GM19397 (cell line): ENCODE measurements at regions not wholly inside any gene's neighbourhood (a gene's known extent, or its start where the extent isn't known, plus 50 kb on each side); places are given as distances from the start of the nearest gene placed in this dataset.
"Not testable (repeated sequence)": the region's sequence is repeated elsewhere in the genome, so short reads cannot be mapped to it uniquely, and the experiment has no call there.

ENCODE experiments used
- ATAC-seq: cut with Tn5 transposase; IDR thresholded peaks from one replicate; pipeline ENCODE4 v1.9.1; 2021; ENCODE audit warnings: mild to moderate bottlenecking, moderate library complexity; ENCODE audit not compliant: unreplicated experiment

- ATAC-seq: no peak
Observed at GRCh38 chr17:53101706-53102105, 721.0 kb upstream of the KIF2B start.

DNA sequence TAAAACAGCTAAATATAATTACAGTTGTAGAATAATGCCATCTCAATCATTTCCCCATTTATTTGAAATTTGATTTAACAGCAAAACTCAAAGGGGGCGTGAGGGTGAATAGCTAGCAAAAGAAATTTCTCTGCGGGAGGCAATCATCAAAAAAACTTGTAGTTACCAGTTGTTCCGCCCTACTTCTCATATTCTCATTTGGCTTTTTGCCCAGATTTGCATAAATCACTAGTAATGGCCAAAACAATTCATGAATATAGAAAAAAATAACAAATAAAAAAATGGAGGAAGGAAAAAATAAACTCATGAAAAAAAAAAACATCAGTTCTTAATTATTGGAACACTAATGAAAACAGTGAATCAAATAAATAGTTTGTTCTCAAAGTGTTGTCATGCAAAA is 722.6 kb upstream of the KIF2B start:
- no peak for ATAC-seq

DNA sequence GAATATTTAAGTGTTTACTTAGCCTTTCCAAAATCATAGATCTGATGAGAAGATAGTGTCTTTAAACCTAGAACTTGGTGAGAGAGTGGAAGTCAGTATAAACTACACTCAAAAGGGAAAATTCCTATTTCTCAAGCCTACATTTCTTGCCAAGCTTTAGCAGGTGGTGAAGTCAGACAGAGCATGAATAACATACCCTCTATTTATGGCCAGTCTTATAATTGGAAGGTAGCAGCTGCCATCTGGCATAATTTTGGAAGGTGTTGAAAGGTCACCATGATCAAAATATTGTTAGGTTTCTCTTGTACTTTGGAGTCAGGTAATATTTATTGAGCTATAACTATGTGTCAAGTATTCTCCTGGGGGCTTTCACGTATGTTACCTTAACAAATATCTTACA is 729.3 kb upstream of the KIF2B start:
- no peak for ATAC-seq

GRCh38 chr17:53092072-53092471 is 730.7 kb upstream of the KIF2B start:
- ATAC-seq: no peak

GRCh38 chr17:53090770-53091169 is 732.0 kb upstream of the KIF2B start:
- no peak for ATAC-seq

- ATAC-seq: no peak
Observed at GRCh38 chr17:53088481-53088880, 734.2 kb upstream of the KIF2B start.

GRCh38 chr17:53061446-53061845 is 761.3 kb upstream of the KIF2B start:
- ATAC-seq: no peak

GRCh38 chr17:53058031-53058430 is 764.7 kb upstream of the KIF2B start:
- ATAC-seq: no peak

- ATAC-seq: no peak
Observed at GRCh38 chr17:53046781-53047180, 775.9 kb upstream of the KIF2B start.

DNA sequence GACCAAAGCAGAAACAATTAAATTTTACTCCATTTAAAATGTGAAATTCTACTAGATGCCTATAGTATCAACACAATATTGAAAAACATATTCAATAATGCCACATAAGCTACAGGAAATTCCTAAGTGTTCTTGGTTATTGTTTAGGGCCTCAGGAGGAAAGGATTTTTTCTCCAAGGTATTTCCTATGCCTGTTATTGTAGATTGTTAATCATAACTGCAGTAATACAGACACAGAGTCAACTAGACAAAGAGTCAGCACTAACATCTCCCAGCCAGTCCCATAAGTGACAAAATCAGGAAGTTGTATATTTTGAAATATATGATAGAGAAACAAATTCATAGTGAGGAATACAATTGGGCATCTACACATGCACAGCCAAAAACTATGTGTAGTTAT is 782.7 kb upstream of the KIF2B start:
- no peak for ATAC-seq

GRCh38 chr17:53033297-53033696 is 789.4 kb upstream of the KIF2B start:
- no peak for ATAC-seq

DNA sequence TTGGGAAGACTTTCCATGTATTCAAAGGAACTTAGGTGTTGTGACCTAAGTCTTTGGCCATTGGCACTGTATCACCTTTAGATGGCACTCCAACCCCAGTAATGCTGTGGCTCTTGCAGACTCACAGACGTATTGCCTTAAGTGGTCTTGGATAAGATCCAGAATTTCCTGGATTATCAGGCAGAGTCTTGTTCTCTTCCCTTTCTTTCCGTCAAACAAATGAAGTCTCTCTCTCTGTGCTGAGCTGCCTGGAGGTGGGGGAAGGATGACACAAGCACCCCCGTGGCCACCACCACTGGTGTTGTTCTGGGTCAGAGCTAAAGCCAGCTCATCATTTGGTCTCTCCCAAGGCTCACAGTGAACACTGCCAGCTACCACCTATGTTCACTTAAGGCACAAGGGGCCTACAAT is 789.9 kb upstream of the KIF2B start:
- ATAC-seq: no peak

GRCh38 chr17:53017227-53017626 is 805.5 kb upstream of the KIF2B start:
- no peak for ATAC-seq

DNA sequence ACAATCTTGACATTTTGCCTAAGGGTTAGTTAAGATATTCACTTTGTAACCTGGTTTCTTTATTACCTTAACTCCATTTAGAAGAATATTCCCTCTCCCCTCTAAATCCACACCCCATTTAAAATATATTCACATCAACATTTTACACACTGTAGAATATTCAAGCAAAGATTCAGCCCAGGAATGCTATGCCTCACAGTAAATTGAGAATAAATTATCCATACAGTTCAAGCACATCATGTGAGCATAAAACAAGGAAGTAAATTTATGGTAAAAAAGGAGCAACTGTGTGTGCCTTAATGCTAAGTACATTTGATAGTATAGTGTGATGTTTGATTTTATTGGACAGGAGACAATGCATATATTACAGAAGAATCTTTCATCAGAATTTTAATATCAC is 806.6 kb upstream of the KIF2B start:
- no peak for ATAC-seq

- no peak for ATAC-seq
Observed at GRCh38 chr17:53012364-53012763, 810.4 kb upstream of the KIF2B start.

DNA sequence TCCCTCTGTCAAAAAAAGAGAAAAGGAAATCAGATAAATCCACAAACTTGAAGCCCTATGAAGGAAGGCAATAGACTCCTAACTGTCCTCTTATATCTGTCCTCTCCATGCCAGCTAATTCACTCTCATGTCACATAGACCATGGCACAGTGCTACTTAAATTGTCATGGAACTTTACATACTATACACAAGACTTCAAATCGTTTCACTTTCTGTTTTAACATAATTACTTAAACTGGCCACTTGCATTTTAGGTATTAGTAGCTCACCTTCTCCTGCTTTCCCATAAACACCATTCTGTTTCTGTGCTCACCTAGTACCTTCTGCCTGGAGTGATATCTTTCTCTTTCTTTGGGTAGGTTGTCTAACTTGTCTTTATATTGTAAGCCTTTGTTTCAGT is 816.7 kb upstream of the KIF2B start:
- no peak for ATAC-seq

DNA sequence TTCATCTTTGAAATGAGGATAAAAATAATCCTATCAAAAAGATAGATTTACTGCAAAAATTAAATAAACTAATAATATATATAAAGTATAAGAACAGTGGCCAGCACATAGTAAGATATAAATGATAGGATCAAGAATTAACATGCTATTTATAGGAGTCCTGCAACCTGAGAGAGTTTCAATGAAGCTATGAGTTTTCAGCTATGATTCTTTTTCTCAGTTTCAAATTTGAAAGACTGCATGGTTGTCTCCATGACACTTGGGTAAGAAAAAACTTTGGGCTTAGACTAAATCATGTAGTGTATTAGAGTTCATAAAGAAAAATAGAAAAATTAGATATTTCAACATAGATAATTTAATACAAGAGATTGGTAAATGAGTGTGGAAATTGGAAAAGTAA is 817.8 kb upstream of the KIF2B start:
- no peak for ATAC-seq

GRCh38 chr17:52995881-52996280 is 826.8 kb upstream of the KIF2B start:
- no peak for ATAC-seq

DNA sequence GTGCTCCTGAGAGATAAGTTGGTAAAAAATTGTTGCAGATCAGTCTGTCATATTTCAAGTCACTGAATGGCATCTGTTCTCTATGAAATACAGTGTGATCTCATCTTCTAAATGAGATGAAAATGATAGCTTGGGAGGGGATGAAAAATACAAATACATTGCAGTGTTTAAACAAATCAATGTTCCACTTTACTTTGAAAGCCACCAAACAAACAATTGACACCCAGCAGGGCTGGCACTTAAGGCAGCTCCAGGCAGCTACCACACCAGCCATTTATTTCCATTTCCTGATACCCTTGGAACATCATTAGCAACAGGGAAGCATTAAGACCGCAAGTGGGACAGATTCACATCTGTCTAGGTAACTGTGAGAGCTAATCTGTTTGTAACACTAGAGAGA is 827.6 kb upstream of the KIF2B start:
- no peak for ATAC-seq

GRCh38 chr17:52986056-52986662 is 827.6 kb upstream of the CA10 start:
- ATAC-seq: no peak

DNA sequence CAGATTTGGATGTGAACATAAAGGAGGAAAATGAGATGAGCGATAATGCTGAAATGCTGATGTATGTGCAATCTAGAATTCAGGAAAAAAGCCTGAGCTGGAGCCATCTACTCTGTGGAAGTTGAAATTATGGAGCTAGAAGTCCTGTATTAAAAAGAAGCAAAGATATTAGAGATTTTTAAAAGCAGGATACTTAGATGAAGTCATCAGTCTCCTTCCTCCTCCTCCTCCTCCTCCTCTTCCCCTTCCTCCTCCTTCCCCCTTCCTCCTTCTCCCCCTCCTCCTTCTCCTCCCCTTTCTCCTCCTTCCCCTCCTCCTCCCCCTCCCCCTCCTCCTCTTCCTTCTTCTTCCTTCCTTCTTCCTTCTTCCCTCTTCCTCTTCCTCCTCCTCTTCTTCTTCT is 823.8 kb upstream of the CA10 start:
- ATAC-seq: no peak

GRCh38 chr17:52979921-52980320 is 821.4 kb upstream of the CA10 start:
- no peak for ATAC-seq

- ATAC-seq: no peak
Observed at GRCh38 chr17:52965856-52966255, 807.3 kb upstream of the CA10 start.

DNA sequence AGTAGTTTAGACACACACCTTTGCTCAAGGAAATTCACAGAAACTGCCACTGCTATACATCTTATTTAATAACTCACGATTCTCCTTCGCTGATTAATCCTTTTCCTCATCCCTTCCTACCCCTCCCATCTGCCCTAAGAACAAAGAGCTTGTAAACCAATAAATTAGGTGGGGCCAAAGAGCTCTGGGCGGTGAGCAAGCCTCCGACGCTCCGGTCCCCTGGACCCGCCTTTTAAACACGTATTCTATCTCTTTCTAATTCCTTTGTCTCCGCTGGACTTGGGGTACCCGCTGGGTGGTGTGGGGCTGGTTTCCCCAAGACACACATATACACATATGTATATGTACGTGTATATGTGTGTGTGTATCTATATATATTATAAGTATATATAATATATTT is 803.2 kb upstream of the CA10 start:
- not testable (repeated sequence) for ATAC-seq
